Spleen (tissue), 7 donors: ENCODE measurements at regions not wholly inside any gene's neighbourhood (a gene's known extent, or its start where the extent isn't known, plus 50 kb on each side); places are given as distances from the start of the nearest gene placed in this dataset.

ENCODE experiments used
- CTCF ChIP-seq, 11 experiments: fragments of 200-600 bp in 7 of 11; fragments of 450-650 bp in 4 of 11; sonication (generic) in 4 of 11; IDR thresholded peaks in 8 of 11; conservative IDR thresholded peaks in 3 of 11; 1 replicate in 7 of 11; 2 replicates in 4 of 11; pipeline versions ENCODE4 v1.4.0 to v1.8.0; 2016 to 2021; ENCODE audit warnings: antibody characterized with exemption in 11 of 11, inconsistent platforms in 4 of 11, mild to moderate bottlenecking in 1 of 11
- POLR2A ChIP-seq, 3 donors: fragments of 450-650 bp; IDR thresholded peaks; one replicate each; pipeline ENCODE4 v1.5.1; 2017; ENCODE audit warnings: antibody characterized with exemption in 3 of 3, mild to moderate bottlenecking in 1 of 3
- donor health status: DM: no; HTN: no; CAD: no; lungs with moderate emphysema.
- donor health status: DM: no; HTN: no; CAD: no.
- donor health status: DM: no; HTN: no; CAD: no.

- TF ChIP-seq CTCF (IDR thresholded peaks at IDR 0.05 in 8 of 11, conservative IDR thresholded peaks at IDR 0.05 in 3 of 11): no peak
- no peak for TF ChIP-seq POLR2A (IDR thresholded peaks at IDR 0.05)
These were observed 222.0 kb upstream of the CHAC2 start for GRCh38 chr2:53545604-53546003.
